Gastrocnemius medialis (tissue), 4 donors: ENCODE measurements at regions not wholly inside any gene's neighbourhood (a gene's known extent, or its start where the extent isn't known, plus 50 kb on each side); places are given as distances from the start of the nearest gene placed in this dataset.
A peak's percentile ranks its signal among the peaks of the same experiment; 100 is the strongest.

Experiments
- ATAC-seq, 2 donors: fragments of 150-250 bp; one replicate each; pipeline ENCODE4 v1.9.1; 2016
- DNase-seq, 2 donors: peaks; one replicate each; pipeline ENCODE4 v3.0.0-alpha.2; 2019
- H3K27ac ChIP-seq, 4 donors: fragments of 200-600 bp; sonication (generic); 1 replicate in 1 of 4; 2 replicates in 3 of 4; pipeline ENCODE4 v1.5.1; 2016 to 2018; ENCODE audit warnings: mild to moderate bottlenecking in 2 of 4, moderate library complexity in 1 of 4
- H3K27me3 ChIP-seq, 3 donors: fragments of 200-600 bp; sonication (generic) in 2 of 3; 1 replicate in 1 of 3; 2 replicates in 2 of 3; pipeline versions ENCODE4 v1.5.1 to v1.6.0; 2016 to 2019; ENCODE audit warnings: mild to moderate bottlenecking in 1 of 3, moderate library complexity in 1 of 3
- H3K36me3 ChIP-seq, 2 donors: fragments of 200-600 bp; sonication (generic) in 1 of 2; one replicate each; pipeline ENCODE4 v1.5.1; 2017 to 2018
- H3K4me1 ChIP-seq, 2 donors: fragments of 200-600 bp; sonication (generic) in 1 of 2; one replicate each; pipeline ENCODE4 v1.5.1; 2016 to 2017; ENCODE audit warnings: mild to moderate bottlenecking in 2 of 2
- H3K4me3 ChIP-seq, 4 donors: fragments of 200-600 bp; sonication (generic) in 3 of 4; 1 replicate in 1 of 4; 2 replicates in 3 of 4; pipeline ENCODE4 v1.5.1; 2016 to 2019; ENCODE audit warnings: mild to moderate bottlenecking in 2 of 4
- H3K9me3 ChIP-seq, 3 donors: fragments of 200-600 bp; sonication (generic) in 2 of 3; 1 replicate in 1 of 3; 2 replicates in 2 of 3; pipeline ENCODE4 v1.5.1; 2016 to 2019
- CTCF ChIP-seq, 5 experiments: fragments of 450-650 bp in 3 of 5; fragments of 200-600 bp in 2 of 5; sonication (generic) in 2 of 5; IDR thresholded peaks in 4 of 5; conservative IDR thresholded peaks in 1 of 5; 1 replicate in 4 of 5; 2 replicates in 1 of 5; pipeline ENCODE4 v1.5.1; 2016 to 2019; ENCODE audit warnings: antibody characterized with exemption in 5 of 5, mild to moderate bottlenecking in 3 of 5, moderate library complexity in 3 of 5
- POLR2A ChIP-seq, 2 donors: fragments of 450-650 bp; IDR thresholded peaks; one replicate each; pipeline ENCODE4 v1.6.1; 2017; ENCODE audit warnings: antibody characterized with exemption in 2 of 2, mild to moderate bottlenecking in 2 of 2, moderate library complexity in 2 of 2
- in situ Hi-C, 4 donors: fragments of 200-750 bp; cut with MboI; loops; one replicate each; pipeline versions ENCODE4 v1.15.0 to v1.8.0; 2017; ENCODE audit warnings: low sequenced_read_pairs in 4 of 4
- intact Hi-C: fragments of 100-400 bp; cut with DNase I; formaldehyde crosslinking; loops from one replicate; pipeline ENCODE4 v1.15.1; 2023; ENCODE audit warnings: low total_unique reads

- no peak overlapping the region for H3K27ac ChIP-seq
- peaks cover 0 to 7% of the 10 kb centered on the region in 2 donors for H3K4me1 ChIP-seq
- no peak overlapping the region for H3K4me3 ChIP-seq
- intact Hi-C loops (no loop called here), in situ Hi-C loops (no loop called here)
- no peaks in the 10 kb centered on the region for H3K9me3 ChIP-seq
- ATAC-seq: peak in 1 of 2 donors; percentile 33
- peaks cover 36 to 52% (median 44%) of the 10 kb centered on the region in 3 donors for H3K27me3 ChIP-seq
- TF ChIP-seq POLR2A (IDR thresholded peaks at IDR 0.05) (no peak), CTCF (IDR thresholded peaks at IDR 0.05 in 4 of 5, conservative IDR thresholded peaks at IDR 0.05 in 1 of 5) (peak; percentile 44 to 88 (median 74))
- peak in 1 of 2 donors; percentile 9 for DNase-seq
- H3K36me3 ChIP-seq: no peaks in the 10 kb centered on the region
Measured at GRCh38 chr20:63056236-63057170, 49.7 kb upstream of the BHLHE23 start.
